ENCODE measurements at regions not wholly inside any gene's neighbourhood (a gene's known extent, or its start where the extent isn't known, plus 50 kb on each side); places are given as distances from the start of the nearest gene placed in this dataset.
"Not testable (repeated sequence)": the region's sequence is repeated elsewhere in the genome, so short reads cannot be mapped to it uniquely, and the experiment has no call there.

- no peak for DNase-seq (ENCODE audit: low read depth)
Observed at GRCh38 chr2:183799761-183800160, 675.5 kb downstream of the NUP35 start.

- DNase-seq (ENCODE audit: low read depth), result no peak
Observed at GRCh38 chr2:183803596-183803995, 679.4 kb downstream of the NUP35 start.

- no peak for DNase-seq (ENCODE audit: low read depth)
Observed at GRCh38 chr2:183807870-183808269, 683.6 kb downstream of the NUP35 start.

- no peak for DNase-seq (ENCODE audit: low read depth)
Observed at GRCh38 chr2:183809404-183809803, 685.2 kb downstream of the NUP35 start.

GRCh38 chr2:183811281-183811680 lies 687.0 kb downstream of the NUP35 start:
- DNase-seq (ENCODE audit: low read depth), result no peak

GRCh38 chr2:183812091-183812490 lies 687.8 kb downstream of the NUP35 start:
- DNase-seq (ENCODE audit: low read depth), result no peak

GRCh38 chr2:183825710-183826109 lies 701.5 kb downstream of the NUP35 start:
- no peak for DNase-seq (ENCODE audit: low read depth)

GRCh38 chr2:183829931-183830330 lies 705.7 kb downstream of the NUP35 start:
- no peak for DNase-seq (ENCODE audit: low read depth)

- DNase-seq (ENCODE audit: low read depth), result no peak
Observed at GRCh38 chr2:183837157-183837556, 712.9 kb downstream of the NUP35 start.

GRCh38 chr2:183838295-183838694 lies 714.1 kb downstream of the NUP35 start:
- DNase-seq (ENCODE audit: low read depth), result no peak

- no peak for DNase-seq (ENCODE audit: low read depth)
Observed at GRCh38 chr2:183840061-183840584, 715.9 kb downstream of the NUP35 start.

GRCh38 chr2:183849826-183850225 lies 725.6 kb downstream of the NUP35 start:
- not testable (repeated sequence) for DNase-seq (ENCODE audit: low read depth)

- no peak for DNase-seq (ENCODE audit: low read depth)
Observed at GRCh38 chr2:183859129-183859528, 734.9 kb downstream of the NUP35 start.

- DNase-seq (ENCODE audit: low read depth), result no peak
Observed at GRCh38 chr2:183866666-183867065, 731.7 kb upstream of the ZNF804A start.

- no peak for DNase-seq (ENCODE audit: low read depth)
Observed at GRCh38 chr2:183867206-183867605, 731.1 kb upstream of the ZNF804A start.

- DNase-seq (ENCODE audit: low read depth), result no peak
Observed at GRCh38 chr2:183868153-183868552, 730.2 kb upstream of the ZNF804A start.

- no peak for DNase-seq (ENCODE audit: low read depth)
Observed at GRCh38 chr2:183868707-183869106, 729.6 kb upstream of the ZNF804A start.

- DNase-seq (ENCODE audit: low read depth), result no peak
Observed at GRCh38 chr2:183872131-183872530, 726.2 kb upstream of the ZNF804A start.

GRCh38 chr2:183881978-183882377 lies 716.4 kb upstream of the ZNF804A start:
- DNase-seq (ENCODE audit: low read depth), result no peak

- DNase-seq (ENCODE audit: low read depth), result no peak
Observed at GRCh38 chr2:183892315-183892941, 705.9 kb upstream of the ZNF804A start.

GRCh38 chr2:183898641-183899040 lies 699.7 kb upstream of the ZNF804A start:
- DNase-seq (ENCODE audit: low read depth), result no peak

GRCh38 chr2:183901931-183902330 lies 696.4 kb upstream of the ZNF804A start:
- DNase-seq (ENCODE audit: low read depth), result no peak

GRCh38 chr2:183903026-183903425 lies 695.3 kb upstream of the ZNF804A start:
- DNase-seq (ENCODE audit: low read depth), result no peak

- not testable (repeated sequence) for DNase-seq (ENCODE audit: low read depth)
Observed at GRCh38 chr2:183916041-183916440, 682.3 kb upstream of the ZNF804A start.

All from Daoy (cell line).